AG09319 (cell line): ENCODE measurements at regions not wholly inside any gene's neighbourhood (a gene's known extent, or its start where the extent isn't known, plus 50 kb on each side); places are given as distances from the start of the nearest gene placed in this dataset.
"Not testable (repeated sequence)": the region's sequence is repeated elsewhere in the genome, so short reads cannot be mapped to it uniquely, and the experiment has no call there.

ENCODE experiments used
- DNase-seq: peaks from one replicate; pipeline ENCODE4 v3.0.0-alpha.2; 2010; ENCODE audit warnings: low read depth; ENCODE audit errors: extremely low read depth
- TF ChIP-seq, protein P1 (sequence below): IDR thresholded peaks from 2 replicates; pipeline ENCODE4 v1.5.1; 2011; ENCODE audit warnings: low read depth, mild to moderate bottlenecking, inconsistent platforms, low read length, moderate library complexity

DNA sequence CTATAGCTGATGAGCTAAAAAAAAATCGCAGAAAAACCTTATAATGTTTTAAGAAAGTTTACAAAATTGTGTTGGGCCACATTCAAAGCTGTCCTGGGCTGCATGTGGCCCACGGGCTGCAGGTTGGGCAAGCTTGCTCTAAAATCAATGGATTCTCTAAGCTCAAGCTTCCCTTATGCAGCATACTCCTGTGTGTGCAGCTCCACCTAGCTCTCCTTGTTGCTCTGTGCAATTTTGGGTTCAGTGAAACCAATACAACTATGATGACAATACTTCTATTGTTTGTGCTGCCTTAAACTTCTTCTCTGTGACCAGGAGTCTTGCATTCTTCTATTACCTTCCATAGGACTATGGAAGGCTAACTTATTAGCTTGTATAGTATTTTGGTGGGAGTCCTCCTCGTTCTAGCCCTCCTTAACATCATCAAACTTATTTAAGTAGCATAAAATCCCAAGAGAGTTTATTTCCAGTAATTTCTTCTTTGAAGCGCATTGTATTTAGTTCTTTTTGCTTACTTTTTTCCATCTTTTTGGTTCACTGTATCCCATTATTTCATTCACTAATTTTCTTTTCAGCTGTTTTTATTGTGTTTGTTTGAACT is 170.9 kb upstream of the SMIM30 start:
- TF ChIP-seq, protein P1, sequence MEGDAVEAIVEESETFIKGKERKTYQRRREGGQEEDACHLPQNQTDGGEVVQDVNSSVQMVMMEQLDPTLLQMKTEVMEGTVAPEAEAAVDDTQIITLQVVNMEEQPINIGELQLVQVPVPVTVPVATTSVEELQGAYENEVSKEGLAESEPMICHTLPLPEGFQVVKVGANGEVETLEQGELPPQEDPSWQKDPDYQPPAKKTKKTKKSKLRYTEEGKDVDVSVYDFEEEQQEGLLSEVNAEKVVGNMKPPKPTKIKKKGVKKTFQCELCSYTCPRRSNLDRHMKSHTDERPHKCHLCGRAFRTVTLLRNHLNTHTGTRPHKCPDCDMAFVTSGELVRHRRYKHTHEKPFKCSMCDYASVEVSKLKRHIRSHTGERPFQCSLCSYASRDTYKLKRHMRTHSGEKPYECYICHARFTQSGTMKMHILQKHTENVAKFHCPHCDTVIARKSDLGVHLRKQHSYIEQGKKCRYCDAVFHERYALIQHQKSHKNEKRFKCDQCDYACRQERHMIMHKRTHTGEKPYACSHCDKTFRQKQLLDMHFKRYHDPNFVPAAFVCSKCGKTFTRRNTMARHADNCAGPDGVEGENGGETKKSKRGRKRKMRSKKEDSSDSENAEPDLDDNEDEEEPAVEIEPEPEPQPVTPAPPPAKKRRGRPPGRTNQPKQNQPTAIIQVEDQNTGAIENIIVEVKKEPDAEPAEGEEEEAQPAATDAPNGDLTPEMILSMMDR, result peak; percentile 75
- peak; percentile 34 for DNase-seq

DNA sequence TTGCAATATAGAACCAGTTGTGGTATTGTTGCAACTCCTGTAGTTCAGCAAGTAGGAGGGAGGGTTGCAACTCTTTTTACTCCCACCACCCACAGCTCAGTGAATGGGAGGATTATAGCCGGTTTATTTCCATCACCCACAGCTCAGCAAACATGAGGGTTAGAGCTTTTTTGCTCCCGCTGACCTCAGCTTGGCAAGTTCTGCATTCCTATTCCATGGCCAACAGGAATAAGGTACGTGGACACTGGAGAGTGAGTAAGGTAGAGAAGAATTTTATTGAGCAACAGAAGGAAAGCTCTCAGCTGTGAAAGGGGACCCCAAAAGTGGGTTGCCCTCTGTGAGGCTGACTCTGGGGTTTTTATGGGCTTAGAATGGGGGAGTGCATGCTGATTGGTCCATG is 167.1 kb upstream of the SMIM30 start:
- TF ChIP-seq, protein P1, result no peak
- DNase-seq, result no peak

DNA sequence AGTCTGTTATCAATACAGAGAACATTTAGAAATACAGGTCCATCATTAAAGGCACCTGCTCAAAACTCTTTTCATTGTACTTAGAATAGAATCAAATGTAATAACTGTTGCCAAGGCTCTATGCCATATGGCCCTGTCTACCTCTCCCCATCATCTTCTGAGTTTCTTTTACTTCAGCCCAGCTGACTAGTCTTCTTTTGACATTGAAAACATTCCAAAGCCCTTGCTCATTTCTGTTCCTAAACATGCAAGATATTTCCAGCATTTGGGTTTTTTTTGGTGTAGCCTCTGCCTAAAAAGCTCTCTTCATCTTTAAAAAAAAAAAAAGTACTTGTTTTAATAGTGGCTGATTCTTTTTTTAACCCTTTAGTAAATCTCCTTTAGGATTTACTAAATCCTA is 165.5 kb upstream of the SMIM30 start:
- TF ChIP-seq, protein P1, result no peak
- no peak for DNase-seq

DNA sequence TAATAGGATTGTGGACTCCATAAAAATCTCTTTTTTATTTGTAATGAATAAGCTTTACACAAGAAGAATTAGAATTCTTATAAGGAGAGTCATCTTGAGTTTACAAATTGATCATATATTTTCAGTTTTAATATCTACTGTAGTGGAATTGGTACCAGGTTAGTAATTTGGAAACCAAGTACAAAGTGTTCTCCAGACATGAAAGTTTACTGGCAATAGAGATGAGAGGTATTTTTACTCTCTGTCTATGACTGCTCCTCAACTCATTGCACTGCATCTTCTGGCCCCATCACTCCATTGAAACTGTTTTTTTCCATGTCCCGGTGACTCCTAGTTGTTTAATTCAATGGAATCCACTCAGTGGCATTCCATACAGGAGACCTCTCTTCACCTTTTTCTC is 164.5 kb upstream of the SMIM30 start:
- TF ChIP-seq, protein P1, result no peak
- DNase-seq, result no peak

DNA sequence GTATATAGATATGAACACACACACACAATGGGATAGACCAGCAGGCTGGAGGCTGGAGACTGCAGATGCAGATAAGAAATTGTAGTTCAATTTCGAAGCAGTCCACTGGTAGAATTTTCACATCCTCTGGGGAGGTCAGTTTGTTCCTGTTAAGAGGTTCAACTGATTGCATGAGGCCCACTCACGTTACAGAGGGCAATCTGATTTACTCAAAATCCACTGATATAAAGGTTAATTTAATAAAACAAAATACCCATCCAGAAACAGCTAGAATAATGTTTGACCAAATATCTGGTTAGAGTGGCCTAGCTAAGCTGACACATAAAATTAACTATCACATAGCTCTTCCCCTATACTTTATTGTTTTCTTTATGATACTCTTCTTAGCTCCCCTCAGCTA is 162.9 kb upstream of the SMIM30 start:
- TF ChIP-seq, protein P1, result no peak
- DNase-seq, result no peak

DNA sequence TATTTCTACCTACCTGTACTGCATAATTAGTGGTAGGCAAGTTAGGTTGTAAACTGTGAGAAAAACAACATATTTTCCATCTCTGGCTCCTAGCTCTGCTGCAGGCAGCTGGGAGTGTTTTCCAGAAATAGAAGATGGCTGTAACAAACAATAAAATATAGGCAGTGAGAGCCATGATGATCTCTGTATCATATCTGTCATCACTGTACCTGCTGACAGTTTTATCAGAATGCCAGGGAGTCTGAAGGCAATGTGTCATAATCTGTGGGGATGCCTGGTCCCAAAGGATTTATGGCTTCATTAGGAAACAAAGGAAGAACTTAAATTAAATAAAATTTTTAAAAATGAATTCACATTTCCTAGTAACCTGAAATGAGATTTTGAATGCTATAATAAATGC is 160.9 kb upstream of the SMIM30 start:
- no peak for DNase-seq
- TF ChIP-seq, protein P1, result no peak

DNA sequence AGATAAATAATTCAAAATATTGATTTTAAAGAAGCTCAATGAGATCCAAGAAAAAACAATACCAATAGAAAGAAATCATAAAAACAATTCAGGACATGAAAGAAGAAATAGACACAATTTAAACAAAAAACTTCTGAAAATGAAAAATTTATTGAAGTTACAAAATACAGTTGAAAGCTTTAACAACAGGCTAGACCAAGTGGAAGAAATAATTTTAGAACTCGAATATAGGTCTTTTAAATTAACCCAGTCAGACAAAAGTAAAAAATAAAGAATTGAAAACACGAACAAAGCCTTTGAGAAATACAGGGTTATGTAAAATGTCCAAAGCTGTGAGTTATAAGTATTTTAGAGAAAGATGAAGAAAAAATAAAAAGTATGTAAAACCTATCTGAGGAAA is 152.4 kb upstream of the SMIM30 start:
- TF ChIP-seq, protein P1, result no peak
- no peak for DNase-seq

DNA sequence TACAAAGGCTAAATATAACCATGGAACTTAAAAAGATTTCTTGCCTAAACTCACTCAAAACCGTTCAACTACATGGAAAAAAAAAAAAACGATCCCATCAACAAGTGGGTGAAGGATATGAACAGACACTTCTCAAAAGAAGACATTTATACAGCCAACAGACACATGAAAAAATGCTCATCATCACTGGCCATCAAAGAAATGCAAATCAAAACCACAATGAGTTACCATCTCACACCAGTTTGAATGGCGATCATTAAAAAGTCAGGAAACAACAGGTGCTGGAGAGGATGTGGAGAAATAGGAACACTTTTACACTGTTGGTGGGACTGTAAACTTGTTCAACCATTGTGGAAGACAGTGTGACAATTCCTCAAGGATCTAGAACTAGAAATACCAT is 151.2 kb upstream of the SMIM30 start:
- not testable (repeated sequence) for DNase-seq
